ENCODE measurements at regions not wholly inside any gene's neighbourhood (a gene's known extent, or its start where the extent isn't known, plus 50 kb on each side); places are given as distances from the start of the nearest gene placed in this dataset.

DNA sequence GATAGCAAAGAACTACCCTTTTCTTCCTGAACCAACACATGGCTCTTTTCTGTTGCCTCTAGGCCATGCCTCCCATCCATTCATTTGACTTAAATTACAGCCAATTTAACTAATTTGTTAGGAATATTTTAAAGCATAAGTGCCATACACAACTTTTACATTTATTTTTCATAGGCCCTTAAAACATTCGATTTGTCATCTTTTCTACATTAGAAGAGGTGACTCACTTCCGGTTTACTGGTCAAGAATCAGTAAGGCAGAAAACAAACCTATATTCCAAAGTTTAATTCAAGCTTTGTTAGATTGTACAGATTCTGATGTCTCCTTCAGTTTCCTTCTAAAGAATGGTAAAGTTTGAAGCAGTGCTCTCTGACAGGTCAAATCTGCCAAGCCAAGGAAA, 344.3 kb downstream of the SAMD5 start:
- TF ChIP-seq POLR2A (IDR thresholded peaks at IDR 0.05; ENCODE audit: low read depth, low read length) (no peak), CTCF (conservative IDR thresholded peaks at IDR 0.05; ENCODE audit: low read depth, low read length) (no peak), MXI1 (IDR thresholded peaks at IDR 0.05; ENCODE audit: borderline replicate concordance, low read depth, low read length) (no peak), USF2 (IDR thresholded peaks at IDR 0.05; ENCODE audit: low read depth, low read length) (no peak), MAFK (IDR thresholded peaks at IDR 0.05; ENCODE audit: low read depth, low read length) (no peak), SMC3 (IDR thresholded peaks at IDR 0.05; ENCODE audit: low read depth, low read length) (no peak)

All from IMR-90 (cell line).